Left lung (tissue), 4 donors: ENCODE measurements at regions not wholly inside any gene's neighbourhood (a gene's known extent, or its start where the extent isn't known, plus 50 kb on each side); places are given as distances from the start of the nearest gene placed in this dataset.

Experiments used
- ATAC-seq: fragments of 200-7000 bp; cut with Tn5 transposase; one replicate; pipeline ENCODE4 v1.9.1; 2020; ENCODE audit warnings: moderate library complexity
- DNase-seq, 4 donors: peaks; one replicate each; pipeline ENCODE4 v3.0.0-alpha.2; 2013 to 2020
- H3K27ac ChIP-seq, 2 donors: fragments of 200-600 bp; sonication (generic) in 1 of 2; one replicate each; pipeline versions ENCODE4 v1.5.0 to v1.8.0; 2020 to 2021
- H3K27me3 ChIP-seq, 2 donors: fragments of 200-600 bp; sonication (generic) in 1 of 2; one replicate each; pipeline versions ENCODE4 v1.5.0 to v1.8.0; 2020 to 2021
- H3K36me3 ChIP-seq, 2 donors: fragments of 200-600 bp; sonication (generic) in 1 of 2; one replicate each; pipeline versions ENCODE4 v1.5.0 to v1.8.0; 2020 to 2021
- H3K4me1 ChIP-seq, 2 donors: fragments of 200-600 bp; one replicate each; pipeline ENCODE4 v1.8.0; 2021
- H3K4me3 ChIP-seq, 2 donors: fragments of 200-600 bp; sonication (generic) in 1 of 2; one replicate each; pipeline versions ENCODE4 v1.5.0 to v1.8.0; 2020 to 2021; ENCODE audit warnings: mild to moderate bottlenecking in 1 of 2
- H3K9me3 ChIP-seq, 2 donors: fragments of 200-600 bp; sonication (generic) in 1 of 2; one replicate each; pipeline versions ENCODE4 v1.5.0 to v1.8.0; 2020 to 2021
- CTCF ChIP-seq, 2 donors: fragments of 200-600 bp; sonication (generic) in 1 of 2; IDR thresholded peaks; one replicate each; pipeline versions ENCODE4 v1.5.0 to v1.8.0; 2021; ENCODE audit warnings: antibody characterized with exemption in 2 of 2
- intact Hi-C, 2 donors: fragments of 100-400 bp; cut with DNase I; formaldehyde crosslinking; loops; one replicate each; pipeline versions ENCODE4 v1.11.2 to v1.14.2; 2022
- donor health status: DM: no; HTN: yes; CAD: no.
- donor health status: DM: no; HTN: no; CAD: no.

- ATAC-seq (no peak), DNase-seq (no peak)
- TF ChIP-seq CTCF (IDR thresholded peaks at IDR 0.05) = no peak
- Histone ChIP-seq H3K4me1 (no peaks in the 10 kb centered on the region), H3K36me3 (no peaks in the 10 kb centered on the region), H3K27ac (no peak overlapping the region), H3K9me3 (peaks cover 0 to 24% of the 10 kb centered on the region in 2 donors), H3K4me3 (no peak overlapping the region), H3K27me3 (no peaks in the 10 kb centered on the region)
- intact Hi-C loops = no loop called here
Measured at GRCh38 chr5:10049858-10050455, 199.7 kb downstream of the ATPSCKMT start.

GRCh38 chr5:10046676-10047075, 203.0 kb downstream of the ATPSCKMT start:
- H3K4me3 ChIP-seq = no peak overlapping the region
- ATAC-seq = no peak
- no peaks in the 10 kb centered on the region for H3K27me3 ChIP-seq
- H3K36me3 ChIP-seq = no peaks in the 10 kb centered on the region
- H3K27ac ChIP-seq = no peak overlapping the region
- H3K9me3 ChIP-seq = peaks cover 0 to 11% of the 10 kb centered on the region in 2 donors
- no peaks in the 10 kb centered on the region for H3K4me1 ChIP-seq
- no peak for DNase-seq
- intact Hi-C loops = no loop called here
- no peak for TF ChIP-seq CTCF (IDR thresholded peaks at IDR 0.05)

- intact Hi-C loops = no loop called here
- Histone ChIP-seq H3K4me1 (no peaks in the 10 kb centered on the region), H3K27ac (no peak overlapping the region), H3K4me3 (no peak overlapping the region), H3K36me3 (no peaks in the 10 kb centered on the region), H3K27me3 (no peaks in the 10 kb centered on the region), H3K9me3 (peaks cover 0 to 2% of the 10 kb centered on the region in 2 donors)
- ATAC-seq (no peak), DNase-seq (no peak)
- TF ChIP-seq CTCF (IDR thresholded peaks at IDR 0.05) = no peak
Measured at GRCh38 chr5:10045376-10045775, 204.3 kb downstream of the ATPSCKMT start.

- Histone ChIP-seq H3K27me3 (no peaks in the 10 kb centered on the region), H3K9me3 (peaks cover 0 to 2% of the 10 kb centered on the region in 2 donors), H3K36me3 (no peaks in the 10 kb centered on the region), H3K4me1 (no peaks in the 10 kb centered on the region), H3K27ac (no peak overlapping the region), H3K4me3 (no peak overlapping the region)
- no peak for DNase-seq
- ATAC-seq = no peak
- intact Hi-C loops = no loop called here
- no peak for TF ChIP-seq CTCF (IDR thresholded peaks at IDR 0.05)
Measured at GRCh38 chr5:10036136-10036815, 213.4 kb downstream of the ATPSCKMT start.

DNA sequence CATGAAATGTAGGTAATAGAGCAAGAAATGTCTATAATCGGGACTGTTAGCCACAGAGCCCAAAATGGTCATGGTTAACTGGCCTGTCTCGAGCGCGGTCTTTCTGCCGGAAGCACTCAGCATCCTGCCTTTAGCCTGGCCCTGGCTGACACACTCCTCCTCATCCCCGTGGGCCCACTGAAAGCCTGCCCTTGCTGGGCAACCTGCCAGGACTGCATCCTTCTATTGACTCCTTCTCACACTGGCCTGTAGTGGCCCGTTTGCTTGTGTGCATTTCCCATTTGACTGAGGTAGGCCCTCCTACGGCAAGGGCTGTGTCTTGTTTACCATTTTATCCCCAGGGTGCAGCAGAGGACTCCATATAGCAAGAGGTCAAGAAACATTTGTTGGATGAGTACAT, 215.7 kb downstream of the ATPSCKMT start:
- intact Hi-C loops = no loop called here
- Histone ChIP-seq H3K4me3 (no peak overlapping the region), H3K9me3 (no peaks in the 10 kb centered on the region), H3K27me3 (no peaks in the 10 kb centered on the region), H3K36me3 (no peaks in the 10 kb centered on the region), H3K4me1 (no peaks in the 10 kb centered on the region), H3K27ac (no peak overlapping the region)
- ATAC-seq = no peak
- TF ChIP-seq CTCF (IDR thresholded peaks at IDR 0.05) = no peak
- DNase-seq = no peak
